ENCODE measurements at regions not wholly inside any gene's neighbourhood (a gene's known extent, or its start where the extent isn't known, plus 50 kb on each side); places are given as distances from the start of the nearest gene placed in this dataset.

- Histone ChIP-seq H2AK5ac (ENCODE audit: insufficient read length, low read length) (no peak overlapping the region), H3K23me2 (ENCODE audit: insufficient read length, low read depth, low read length, poor library complexity, severe bottlenecking) (no peaks in the 10 kb centered on the region), H3T11ph (ENCODE audit: low read length) (no peak overlapping the region), H3K27me3 (ENCODE audit: insufficient read depth, low read length) (no peaks in the 10 kb centered on the region), H2BK20ac (ENCODE audit: low read depth, low read length, poor library complexity, severe bottlenecking) (no peak overlapping the region), H2BK12ac (ENCODE audit: insufficient read length, low read depth, low read length) (no peak overlapping the region), H3K4me1 (ENCODE audit: insufficient read depth, low read length) (no peaks in the 10 kb centered on the region; the same call in 1 of the 2 replicates), H4K5ac (ENCODE audit: insufficient read length, low read depth, low read length) (no peak overlapping the region), H4K8ac (replicated peaks; ENCODE audit: insufficient read length, low read depth, low read length) (no peak overlapping the region), H3K9me3 (ENCODE audit: control insufficient read depth, low read depth, low read length) (no peaks in the 10 kb centered on the region), H3K56ac (ENCODE audit: insufficient read length, low read depth, low read length) (no peak overlapping the region), H3K79me2 (ENCODE audit: insufficient read depth, low read length) (no peaks in the 10 kb centered on the region), H2AFZ (ENCODE audit: low read length) (no peak overlapping the region), H3K18ac (ENCODE audit: insufficient read length, low read depth, low read length) (no peak overlapping the region), H3K4ac (ENCODE audit: low read depth, low read length) (no peak overlapping the region), H4K20me1 (ENCODE audit: control insufficient read depth, insufficient read depth, insufficient read length) (no peaks in the 10 kb centered on the region), H4K91ac (ENCODE audit: insufficient read length, low read depth, low read length) (no peak overlapping the region), H2BK5ac (ENCODE audit: insufficient read length, low read length) (no peak overlapping the region), H3K4me2 (ENCODE audit: insufficient read depth, insufficient read length, low read length) (no peak overlapping the region), H3K27ac (ENCODE audit: insufficient read length, low read depth, low read length) (no peak overlapping the region), H3K14ac (ENCODE audit: insufficient read depth, low read length) (no peak overlapping the region), H2BK15ac (ENCODE audit: low read depth, low read length) (no peak overlapping the region), H3K79me1 (ENCODE audit: insufficient read depth, low read depth, low read length, poor library complexity, severe bottlenecking) (no peaks in the 10 kb centered on the region), H3K23ac (ENCODE audit: insufficient read length, low read depth, low read length) (no peak overlapping the region), H3K9ac (ENCODE audit: extremely low read depth, insufficient read length, low read length) (no peak overlapping the region), H2BK120ac (ENCODE audit: low read depth, low read length, poor library complexity, severe bottlenecking) (no peak overlapping the region)
- DNase-seq, result no peak
- no peak overlapping the region for H3K27ac Mint-ChIP-seq
- TF ChIP-seq, protein P1, sequence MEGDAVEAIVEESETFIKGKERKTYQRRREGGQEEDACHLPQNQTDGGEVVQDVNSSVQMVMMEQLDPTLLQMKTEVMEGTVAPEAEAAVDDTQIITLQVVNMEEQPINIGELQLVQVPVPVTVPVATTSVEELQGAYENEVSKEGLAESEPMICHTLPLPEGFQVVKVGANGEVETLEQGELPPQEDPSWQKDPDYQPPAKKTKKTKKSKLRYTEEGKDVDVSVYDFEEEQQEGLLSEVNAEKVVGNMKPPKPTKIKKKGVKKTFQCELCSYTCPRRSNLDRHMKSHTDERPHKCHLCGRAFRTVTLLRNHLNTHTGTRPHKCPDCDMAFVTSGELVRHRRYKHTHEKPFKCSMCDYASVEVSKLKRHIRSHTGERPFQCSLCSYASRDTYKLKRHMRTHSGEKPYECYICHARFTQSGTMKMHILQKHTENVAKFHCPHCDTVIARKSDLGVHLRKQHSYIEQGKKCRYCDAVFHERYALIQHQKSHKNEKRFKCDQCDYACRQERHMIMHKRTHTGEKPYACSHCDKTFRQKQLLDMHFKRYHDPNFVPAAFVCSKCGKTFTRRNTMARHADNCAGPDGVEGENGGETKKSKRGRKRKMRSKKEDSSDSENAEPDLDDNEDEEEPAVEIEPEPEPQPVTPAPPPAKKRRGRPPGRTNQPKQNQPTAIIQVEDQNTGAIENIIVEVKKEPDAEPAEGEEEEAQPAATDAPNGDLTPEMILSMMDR (conservative IDR thresholded peaks at IDR 0.05), result no peak
- WGBS (ENCODE audit: extremely low coverage, insufficient read length, low lambda C conversion rate), result no CpG with 5 or more reads among the region's 5 CpGs
- H3K4me3 Mint-ChIP-seq, result no peak overlapping the region
- H3K36me3 Mint-ChIP-seq (ENCODE audit: insufficient read depth in 1 of 3, low read depth in 3 of 3), result no peaks in the 10 kb centered on the region
- H3K27me3 Mint-ChIP-seq (ENCODE audit: low read depth), result peaks cover 7% of the 10 kb centered on the region
- H3K4me1 Mint-ChIP-seq, result peaks cover 16 to 23% of the 10 kb centered on the region in 2 experiments
- peaks cover 0 to 5% of the 10 kb centered on the region in 2 experiments; a peak in 1 of 5 replicates for H3K9me3 Mint-ChIP-seq
Measured at GRCh38 chr5:133850811-133851210, 117.6 kb downstream of the C5orf15 start.
